ENCODE measurements at regions not wholly inside any gene's neighbourhood (a gene's known extent, or its start where the extent isn't known, plus 50 kb on each side); places are given as distances from the start of the nearest gene placed in this dataset.

DNA sequence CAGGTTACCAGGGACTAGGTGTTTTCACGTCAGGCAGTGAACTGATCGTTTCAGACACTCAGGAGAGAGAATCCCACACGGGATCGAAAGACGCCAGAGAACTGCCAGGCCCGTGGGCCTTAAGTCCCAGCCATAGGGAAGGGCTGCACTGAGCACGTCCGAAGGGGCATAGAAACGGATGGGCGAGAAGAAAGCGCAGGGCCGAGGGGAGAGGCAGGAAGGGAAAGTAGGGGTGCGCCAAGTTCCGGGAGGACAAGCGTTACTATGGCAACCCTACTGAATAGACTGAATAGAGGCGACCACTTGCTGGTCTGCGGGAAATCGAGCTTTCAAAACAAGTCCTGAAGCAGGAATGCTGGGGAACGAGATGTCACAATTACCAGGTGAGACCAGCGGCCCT lies 421.3 kb upstream of the NUPR2 start:
- no peaks in the 10 kb centered on the region for H3K9me3 ChIP-seq (ENCODE audit: low read length)
- H2AFZ ChIP-seq (ENCODE audit: low read length) = no peak overlapping the region
- H3K9me2 ChIP-seq (ENCODE audit: insufficient read depth, low read length) = no peaks in the 10 kb centered on the region
- no peak overlapping the region for H3K4me2 ChIP-seq (ENCODE audit: low read length)
- intact Hi-C loops (cut with micrococcal nuclease; ENCODE audit: unreplicated experiment) = no loop called here
- CTCF ChIA-PET (ENCODE audit: unreplicated experiment) = no interaction called here
- DNase-seq (ENCODE audit: low spot score) = no peak
- POLR2A ChIA-PET = no interaction called here
- no peaks in the 10 kb centered on the region for H3K79me2 ChIP-seq (ENCODE audit: insufficient read depth, low read depth, low read length)
- H3K4me3 ChIP-seq (ENCODE audit: low read depth, low read length, poor library complexity, severe bottlenecking) = no peak overlapping the region
- no peaks in the 10 kb centered on the region for H3K4me1 ChIP-seq (ENCODE audit: insufficient read depth, low read length, poor library complexity, severe bottlenecking)
- H4K20me1 ChIP-seq (ENCODE audit: insufficient read depth, low read length) = no peaks in the 10 kb centered on the region
- no peak overlapping the region for H3K27ac ChIP-seq (ENCODE audit: low read depth, low read length, poor library complexity, severe bottlenecking)
- no peaks in the 10 kb centered on the region for H3K36me3 ChIP-seq (ENCODE audit: insufficient read depth, low read length)
- TF ChIP-seq EZH2phosphoT487 (IDR thresholded peaks at IDR 0.05; ENCODE audit: borderline replicate concordance, low read depth, low read length) = no peak
- TF ChIP-seq, protein P1, sequence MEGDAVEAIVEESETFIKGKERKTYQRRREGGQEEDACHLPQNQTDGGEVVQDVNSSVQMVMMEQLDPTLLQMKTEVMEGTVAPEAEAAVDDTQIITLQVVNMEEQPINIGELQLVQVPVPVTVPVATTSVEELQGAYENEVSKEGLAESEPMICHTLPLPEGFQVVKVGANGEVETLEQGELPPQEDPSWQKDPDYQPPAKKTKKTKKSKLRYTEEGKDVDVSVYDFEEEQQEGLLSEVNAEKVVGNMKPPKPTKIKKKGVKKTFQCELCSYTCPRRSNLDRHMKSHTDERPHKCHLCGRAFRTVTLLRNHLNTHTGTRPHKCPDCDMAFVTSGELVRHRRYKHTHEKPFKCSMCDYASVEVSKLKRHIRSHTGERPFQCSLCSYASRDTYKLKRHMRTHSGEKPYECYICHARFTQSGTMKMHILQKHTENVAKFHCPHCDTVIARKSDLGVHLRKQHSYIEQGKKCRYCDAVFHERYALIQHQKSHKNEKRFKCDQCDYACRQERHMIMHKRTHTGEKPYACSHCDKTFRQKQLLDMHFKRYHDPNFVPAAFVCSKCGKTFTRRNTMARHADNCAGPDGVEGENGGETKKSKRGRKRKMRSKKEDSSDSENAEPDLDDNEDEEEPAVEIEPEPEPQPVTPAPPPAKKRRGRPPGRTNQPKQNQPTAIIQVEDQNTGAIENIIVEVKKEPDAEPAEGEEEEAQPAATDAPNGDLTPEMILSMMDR (conservative IDR thresholded peaks at IDR 0.05; ENCODE audit: low read length) = no peak
- no TSS peak for BruUV-seq (replicated peaks)

DNA sequence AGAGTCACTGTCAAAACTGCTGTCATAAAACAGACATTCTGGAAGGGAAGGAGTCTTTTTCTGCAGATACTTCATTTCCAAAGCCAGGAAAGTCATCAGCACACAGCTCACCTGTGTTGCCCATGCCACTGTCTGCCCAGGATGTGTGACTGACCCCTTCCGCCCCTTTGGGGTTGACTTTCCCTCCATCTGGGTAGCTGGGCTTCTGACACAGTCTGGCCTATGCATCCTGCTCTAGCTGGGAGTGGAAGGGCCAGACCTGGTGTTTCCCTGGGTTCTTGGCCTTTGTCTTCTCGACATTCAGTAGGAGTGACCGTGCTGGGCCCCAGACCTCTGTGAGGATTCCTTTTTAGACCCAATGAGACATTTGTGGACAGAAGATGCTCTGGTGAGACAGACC lies 378.9 kb upstream of the NUPR2 start:
- H3K79me2 ChIP-seq (ENCODE audit: insufficient read depth, low read depth, low read length) = no peaks in the 10 kb centered on the region
- no peak overlapping the region for H3K4me3 ChIP-seq (ENCODE audit: low read depth, low read length, poor library complexity, severe bottlenecking)
- no peaks in the 10 kb centered on the region for H3K4me1 ChIP-seq (ENCODE audit: insufficient read depth, low read length, poor library complexity, severe bottlenecking)
- ChIA-PET CTCF (ENCODE audit: unreplicated experiment) (no interaction called here), POLR2A (no interaction called here)
- H3K36me3 ChIP-seq (ENCODE audit: insufficient read depth, low read length) = no peaks in the 10 kb centered on the region
- H3K9me2 ChIP-seq (ENCODE audit: insufficient read depth, low read length) = no peaks in the 10 kb centered on the region
- H3K9me3 ChIP-seq (ENCODE audit: low read length) = peaks cover 3% of the 10 kb centered on the region; the same call in 1 of the 2 replicates
- TF ChIP-seq, protein P1 (conservative IDR thresholded peaks at IDR 0.05; ENCODE audit: low read length) = no peak
- no peak for TF ChIP-seq EZH2phosphoT487 (IDR thresholded peaks at IDR 0.05; ENCODE audit: borderline replicate concordance, low read depth, low read length)
- BruUV-seq (replicated peaks) = no TSS peak
- H2AFZ ChIP-seq (ENCODE audit: low read length) = no peak overlapping the region
- no peak overlapping the region for H3K27ac ChIP-seq (ENCODE audit: low read depth, low read length, poor library complexity, severe bottlenecking)
- intact Hi-C loops (cut with micrococcal nuclease; ENCODE audit: unreplicated experiment) = no loop called here
- no peaks in the 10 kb centered on the region for H4K20me1 ChIP-seq (ENCODE audit: insufficient read depth, low read length)
- H3K4me2 ChIP-seq (ENCODE audit: low read length) = no peak overlapping the region
- no peak for DNase-seq (ENCODE audit: low spot score)

DNA sequence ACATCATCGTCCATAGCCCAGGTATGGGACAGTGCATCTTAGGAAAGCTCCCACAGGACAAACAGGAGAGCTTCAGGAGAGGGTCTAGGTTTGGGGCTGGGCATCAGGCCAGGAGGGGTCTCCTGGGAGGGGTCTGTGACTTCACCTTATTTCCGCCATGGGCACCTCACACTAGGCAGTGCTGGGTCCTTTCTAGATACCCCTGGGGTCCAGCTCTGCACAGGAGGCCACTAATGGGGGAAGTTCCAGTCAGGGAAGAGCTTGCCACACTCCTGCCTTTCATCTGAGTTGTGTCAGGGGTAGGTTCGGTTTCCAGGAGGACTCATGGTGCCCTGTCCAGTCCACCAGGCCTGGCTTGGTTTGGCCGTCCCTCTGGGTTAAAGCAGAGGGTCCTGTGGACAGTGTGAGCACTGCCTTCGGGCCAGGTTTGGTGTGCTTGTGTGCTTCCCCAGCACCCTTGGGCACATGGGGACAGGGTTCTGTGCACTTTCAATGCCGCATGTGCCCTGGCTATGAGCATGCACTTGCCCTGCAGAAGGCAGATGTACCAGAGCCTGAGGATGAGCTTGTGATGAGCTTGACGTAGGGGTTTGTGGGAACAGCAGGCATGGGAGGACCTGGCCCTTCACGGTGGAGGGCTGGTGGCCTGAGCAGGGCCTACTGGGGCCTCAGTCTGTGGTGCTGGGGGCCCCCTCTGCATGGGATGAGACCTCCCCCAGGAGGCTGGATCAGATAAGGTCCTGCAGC lies 377.7 kb upstream of the NUPR2 start:
- H3K9me2 ChIP-seq (ENCODE audit: insufficient read depth, low read length) = no peaks in the 10 kb centered on the region
- H3K36me3 ChIP-seq (ENCODE audit: insufficient read depth, low read length) = no peaks in the 10 kb centered on the region
- no peaks in the 10 kb centered on the region for H3K4me1 ChIP-seq (ENCODE audit: insufficient read depth, low read length, poor library complexity, severe bottlenecking)
- no peak overlapping the region for H3K27ac ChIP-seq (ENCODE audit: low read depth, low read length, poor library complexity, severe bottlenecking)
- H4K20me1 ChIP-seq (ENCODE audit: insufficient read depth, low read length) = no peaks in the 10 kb centered on the region
- no TSS peak for BruUV-seq (replicated peaks)
- no peak for TF ChIP-seq EZH2phosphoT487 (IDR thresholded peaks at IDR 0.05; ENCODE audit: borderline replicate concordance, low read depth, low read length)
- TF ChIP-seq, protein P1 (conservative IDR thresholded peaks at IDR 0.05; ENCODE audit: low read length) = no peak
- intact Hi-C loops (cut with micrococcal nuclease; ENCODE audit: unreplicated experiment) = no loop called here
- DNase-seq (ENCODE audit: low spot score) = no peak
- no peak overlapping the region for H3K4me2 ChIP-seq (ENCODE audit: low read length)
- no peak overlapping the region for H3K4me3 ChIP-seq (ENCODE audit: low read depth, low read length, poor library complexity, severe bottlenecking)
- H2AFZ ChIP-seq (ENCODE audit: low read length) = no peak overlapping the region
- POLR2A ChIA-PET = interaction anchor here (0.6 kb wide), 1 partner anchor 13 kb away, joined by 5 read pairs; no protein-coding TSS in a partner anchor
- H3K79me2 ChIP-seq (ENCODE audit: insufficient read depth, low read depth, low read length) = no peaks in the 10 kb centered on the region
- CTCF ChIA-PET (ENCODE audit: unreplicated experiment) = no interaction called here
- H3K9me3 ChIP-seq (ENCODE audit: low read length) = no peaks in the 10 kb centered on the region

All from OCI-LY7 (cell line).